Loucy (cell line): ENCODE measurements at regions not wholly inside any gene's neighbourhood (a gene's known extent, or its start where the extent isn't known, plus 50 kb on each side); places are given as distances from the start of the nearest gene placed in this dataset.

Source experiments
- H2AFZ ChIP-seq: fragments of 200-600 bp; sonication (generic); 2 replicates; pipeline ENCODE4 v1.6.0; 2016; ENCODE audit warnings: antibody characterized with exemption, mild to moderate bottlenecking, low read length, moderate library complexity
- H3F3A ChIP-seq: fragments of 200-600 bp; 2 replicates; pipeline ENCODE4 v1.6.0; 2016; ENCODE audit warnings: antibody characterized with exemption, low read depth, mild to moderate bottlenecking
- H3K27me3 ChIP-seq: fragments of 200-600 bp; sonication (generic); 2 replicates; pipeline ENCODE4 v1.6.1; 2014; ENCODE audit warnings: low read length, mild to moderate bottlenecking; ENCODE audit not compliant: insufficient read depth, poor library complexity, severe bottlenecking
- H3K36me3 ChIP-seq: fragments of 200-600 bp; sonication (generic); 2 replicates; pipeline ENCODE4 v1.6.1; 2016; ENCODE audit warnings: low read length; ENCODE audit not compliant: insufficient read depth
- H3K4me1 ChIP-seq: fragments of 200-600 bp; sonication (generic); 2 replicates; pipeline ENCODE4 v1.5.1; 2014; ENCODE audit warnings: low read length, mild to moderate bottlenecking; ENCODE audit not compliant: insufficient read depth, poor library complexity, severe bottlenecking
- H3K4me2 ChIP-seq: fragments of 200-600 bp; sonication (generic); 2 replicates; pipeline ENCODE4 v1.6.0; 2014; ENCODE audit warnings: antibody characterized with exemption, low read length, low read depth, mild to moderate bottlenecking; ENCODE audit not compliant: poor library complexity, severe bottlenecking
- H3K4me3 ChIP-seq: fragments of 200-600 bp; sonication (generic); 2 replicates; pipeline ENCODE4 v1.5.1; 2014; ENCODE audit warnings: low read length, mild to moderate bottlenecking, mixed read lengths; ENCODE audit not compliant: poor library complexity, severe bottlenecking
- H3K79me2 ChIP-seq: fragments of 200-600 bp; sonication (generic); 2 replicates; pipeline ENCODE4 v1.6.1; 2014; ENCODE audit warnings: low read length; ENCODE audit not compliant: insufficient read depth
- H3K9ac ChIP-seq: fragments of 200-600 bp; sonication (generic); 2 replicates; pipeline ENCODE4 v1.6.0; 2014; ENCODE audit warnings: mild to moderate bottlenecking, low read depth, low read length, moderate library complexity; ENCODE audit not compliant: poor library complexity, severe bottlenecking
- H3K9me2 ChIP-seq: fragments of 200-600 bp; sonication (generic); replicated peaks from 2 replicates; pipeline ENCODE4 v1.6.1; 2016; ENCODE audit warnings: low read depth, low read length, mixed read lengths
- H3K9me3 ChIP-seq: fragments of 200-600 bp; sonication (generic); 2 replicates; pipeline ENCODE4 v1.6.1; 2014; ENCODE audit warnings: mild to moderate bottlenecking, antibody characterized with exemption, low read length, low read depth; ENCODE audit not compliant: insufficient read depth
- H4K20me1 ChIP-seq: fragments of 200-600 bp; sonication (generic); 2 replicates; pipeline ENCODE4 v1.6.0; 2014; ENCODE audit warnings: antibody characterized with exemption, low read length, mild to moderate bottlenecking; ENCODE audit not compliant: insufficient read depth, poor library complexity, severe bottlenecking
- CTCF ChIP-seq: fragments of 200-600 bp; sonication (generic); conservative IDR thresholded peaks from 2 replicates; pipeline ENCODE4 v1.5.1; 2014; ENCODE audit warnings: mild to moderate bottlenecking, antibody characterized with exemption, low read length
- EZH2phosphoT487 ChIP-seq: fragments of 200-600 bp; IDR thresholded peaks from 2 replicates; pipeline ENCODE4 v1.6.1; 2018; ENCODE audit warnings: antibody characterized with exemption, mild to moderate bottlenecking, moderate library complexity, borderline replicate concordance

GRCh38 chr1:36644556-36644955 is 161.8 kb upstream of the CSF3R start:
- Histone ChIP-seq H3K4me1 (no peaks in the 10 kb centered on the region), H2AFZ (no peak overlapping the region)

GRCh38 chr1:36643371-36644270 is 160.9 kb upstream of the CSF3R start:
- no peaks in the 10 kb centered on the region for H4K20me1 ChIP-seq
- H3K4me1 ChIP-seq: no peaks in the 10 kb centered on the region
- H3K4me3 ChIP-seq: no peak overlapping the region
- no peaks in the 10 kb centered on the region for H3K36me3 ChIP-seq
- no peak overlapping the region for H3K9ac ChIP-seq
- H3K9me2 ChIP-seq: no peaks in the 10 kb centered on the region
- no peaks in the 10 kb centered on the region for H3F3A ChIP-seq
- no peaks in the 10 kb centered on the region for H3K79me2 ChIP-seq
- no peak overlapping the region for H3K4me2 ChIP-seq
- H2AFZ ChIP-seq: no peak overlapping the region
- TF ChIP-seq EZH2phosphoT487: no peak
- no peak for TF ChIP-seq CTCF
- no peaks in the 10 kb centered on the region for H3K9me3 ChIP-seq
- H3K27me3 ChIP-seq: no peaks in the 10 kb centered on the region

More at GRCh38 chr1:36644556-36644955, 161.8 kb upstream of the CSF3R start:
- H3K9me3 ChIP-seq: no peaks in the 10 kb centered on the region
- H3K4me2 ChIP-seq: no peak overlapping the region
- H3K79me2 ChIP-seq: no peaks in the 10 kb centered on the region
- H4K20me1 ChIP-seq: no peaks in the 10 kb centered on the region
- no peak overlapping the region for H3K4me3 ChIP-seq
- H3K27me3 ChIP-seq: no peaks in the 10 kb centered on the region
- H3K36me3 ChIP-seq: no peaks in the 10 kb centered on the region
- TF ChIP-seq EZH2phosphoT487: no peak
- no peak for TF ChIP-seq CTCF
- H3K9me2 ChIP-seq: no peaks in the 10 kb centered on the region
- no peaks in the 10 kb centered on the region for H3F3A ChIP-seq
- no peak overlapping the region for H3K9ac ChIP-seq

GRCh38 chr1:36642802-36643201 is 160.1 kb upstream of the CSF3R start:
- H3K4me2 ChIP-seq: no peak overlapping the region
- H3K27me3 ChIP-seq: no peaks in the 10 kb centered on the region
- no peaks in the 10 kb centered on the region for H3K4me1 ChIP-seq
- H2AFZ ChIP-seq: no peak overlapping the region
- H3K9me2 ChIP-seq: no peaks in the 10 kb centered on the region
- H4K20me1 ChIP-seq: no peaks in the 10 kb centered on the region
- H3F3A ChIP-seq: no peaks in the 10 kb centered on the region
- H3K4me3 ChIP-seq: no peak overlapping the region
- H3K9ac ChIP-seq: no peak overlapping the region
- no peaks in the 10 kb centered on the region for H3K36me3 ChIP-seq
- H3K9me3 ChIP-seq: no peaks in the 10 kb centered on the region
- no peaks in the 10 kb centered on the region for H3K79me2 ChIP-seq
- TF ChIP-seq CTCF (no peak), EZH2phosphoT487 (no peak)
